WERI-Rb-1 (cell line): ENCODE measurements at regions not wholly inside any gene's neighbourhood (a gene's known extent, or its start where the extent isn't known, plus 50 kb on each side); places are given as distances from the start of the nearest gene placed in this dataset.

Source experiments
- DNase-seq: peaks from one replicate; pipeline ENCODE4 v3.0.0-alpha.2; 2020
- H3K27ac ChIP-seq: fragments of 250-450 bp; sonication (Bioruptor Pico); 2 replicates; pipeline ENCODE4 v1.5.1; 2020; ENCODE audit warnings: mild to moderate bottlenecking, moderate library complexity
- H3K27me3 ChIP-seq: fragments of 250-450 bp; sonication (Bioruptor Pico); 2 replicates; pipeline ENCODE4 v1.5.1; 2021; ENCODE audit warnings: mild to moderate bottlenecking, low read depth, moderate library complexity; ENCODE audit not compliant: insufficient read depth, severe bottlenecking
- H3K36me3 ChIP-seq: fragments of 250-450 bp; sonication (Bioruptor Pico); 2 replicates; pipeline ENCODE4 v1.5.1; 2020; ENCODE audit warnings: mild to moderate bottlenecking, moderate library complexity
- H3K4me3 ChIP-seq: 2 replicates; pipeline ENCODE4 v1.5.1; 2011; ENCODE audit warnings: low read depth, mild to moderate bottlenecking, control low read depth, low read length
- H3K9me3 ChIP-seq: fragments of 250-450 bp; sonication (Bioruptor Pico); 2 replicates; pipeline ENCODE4 v1.5.1; 2021; ENCODE audit warnings: mild to moderate bottlenecking, moderate library complexity; ENCODE audit not compliant: severe bottlenecking
- TF ChIP-seq, protein P1 (sequence below): IDR thresholded peaks from 2 replicates; pipeline ENCODE4 v1.5.1; 2011; ENCODE audit warnings: low read depth, mild to moderate bottlenecking, control low read depth, inconsistent platforms, low read length

DNA sequence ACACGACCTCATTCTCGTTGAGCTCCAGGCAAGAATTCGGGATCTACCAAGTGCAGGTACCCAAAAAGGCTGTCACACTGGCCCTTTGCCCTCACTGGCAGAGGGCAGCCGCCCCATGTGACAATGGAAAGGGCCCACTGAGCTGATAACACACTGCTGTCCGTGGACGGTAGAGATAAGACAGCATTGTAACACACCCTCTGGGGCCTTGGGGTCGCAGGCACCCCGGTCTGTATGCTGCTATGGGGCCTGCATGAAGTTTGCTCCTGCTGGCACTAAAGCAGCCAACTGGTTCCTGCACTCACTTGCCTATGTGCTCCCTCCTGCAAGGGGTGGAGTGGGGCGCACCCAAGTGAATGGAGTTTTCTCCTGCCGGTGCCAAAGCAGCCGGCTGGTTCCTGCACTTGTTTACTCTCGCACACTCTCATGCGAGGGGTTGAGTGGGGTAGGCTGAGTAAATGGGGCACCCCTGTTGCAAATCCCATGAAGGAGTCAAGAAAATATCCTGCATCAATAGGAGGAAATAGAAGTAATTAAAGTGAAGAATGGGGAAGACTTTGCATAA lies 477.9 kb downstream of the ATP23 start:
- no peaks in the 10 kb centered on the region for H3K36me3 ChIP-seq
- no peak overlapping the region for H3K27ac ChIP-seq
- TF ChIP-seq, protein P1, sequence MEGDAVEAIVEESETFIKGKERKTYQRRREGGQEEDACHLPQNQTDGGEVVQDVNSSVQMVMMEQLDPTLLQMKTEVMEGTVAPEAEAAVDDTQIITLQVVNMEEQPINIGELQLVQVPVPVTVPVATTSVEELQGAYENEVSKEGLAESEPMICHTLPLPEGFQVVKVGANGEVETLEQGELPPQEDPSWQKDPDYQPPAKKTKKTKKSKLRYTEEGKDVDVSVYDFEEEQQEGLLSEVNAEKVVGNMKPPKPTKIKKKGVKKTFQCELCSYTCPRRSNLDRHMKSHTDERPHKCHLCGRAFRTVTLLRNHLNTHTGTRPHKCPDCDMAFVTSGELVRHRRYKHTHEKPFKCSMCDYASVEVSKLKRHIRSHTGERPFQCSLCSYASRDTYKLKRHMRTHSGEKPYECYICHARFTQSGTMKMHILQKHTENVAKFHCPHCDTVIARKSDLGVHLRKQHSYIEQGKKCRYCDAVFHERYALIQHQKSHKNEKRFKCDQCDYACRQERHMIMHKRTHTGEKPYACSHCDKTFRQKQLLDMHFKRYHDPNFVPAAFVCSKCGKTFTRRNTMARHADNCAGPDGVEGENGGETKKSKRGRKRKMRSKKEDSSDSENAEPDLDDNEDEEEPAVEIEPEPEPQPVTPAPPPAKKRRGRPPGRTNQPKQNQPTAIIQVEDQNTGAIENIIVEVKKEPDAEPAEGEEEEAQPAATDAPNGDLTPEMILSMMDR = no peak
- H3K27me3 ChIP-seq = no peaks in the 10 kb centered on the region
- no peak for DNase-seq
- H3K9me3 ChIP-seq = no peaks in the 10 kb centered on the region
- H3K4me3 ChIP-seq = no peak overlapping the region

DNA sequence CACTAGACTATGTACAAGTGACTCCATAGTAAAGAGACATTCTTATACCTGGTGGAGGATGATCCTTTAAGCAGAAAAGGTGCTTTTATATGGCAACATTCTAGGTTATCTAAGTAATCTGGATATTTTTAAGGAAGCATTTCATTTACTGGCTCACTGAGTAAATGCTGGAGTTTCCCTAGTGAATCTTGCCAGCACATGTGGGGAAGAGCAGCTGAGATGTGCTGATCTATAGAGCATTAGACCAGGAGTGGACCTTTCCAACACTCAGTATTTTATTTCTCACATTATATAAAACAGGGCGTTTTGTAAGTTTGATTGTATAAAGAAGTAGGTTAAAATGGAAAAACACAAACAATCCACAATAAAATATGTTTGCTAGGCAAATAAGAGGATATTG lies 478.5 kb downstream of the ATP23 start:
- Histone ChIP-seq H3K27ac (no peak overlapping the region), H3K4me3 (no peak overlapping the region), H3K27me3 (no peaks in the 10 kb centered on the region), H3K9me3 (no peaks in the 10 kb centered on the region), H3K36me3 (no peaks in the 10 kb centered on the region)
- no peak for DNase-seq
- TF ChIP-seq, protein P1 = no peak

DNA sequence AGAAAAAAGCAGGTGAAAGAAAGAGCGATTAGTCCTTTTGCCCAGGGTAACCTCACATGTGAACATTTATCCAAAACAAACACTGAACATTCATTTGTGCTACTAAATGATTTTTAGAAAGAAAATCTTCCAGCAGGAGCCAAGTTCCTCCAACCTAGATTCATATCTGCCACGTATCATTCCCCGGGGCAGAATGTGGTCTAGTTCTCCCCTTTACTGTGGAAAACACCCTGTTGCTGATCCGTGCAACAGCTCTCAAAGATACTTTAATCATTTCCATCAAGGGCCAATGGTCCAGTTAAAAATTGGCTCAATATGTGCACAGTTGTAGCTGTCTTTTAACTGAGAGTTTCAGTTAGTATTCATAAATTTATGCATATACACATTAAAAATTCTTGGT lies 479.1 kb downstream of the ATP23 start:
- H3K36me3 ChIP-seq = no peaks in the 10 kb centered on the region
- H3K27ac ChIP-seq = no peak overlapping the region
- no peak overlapping the region for H3K4me3 ChIP-seq
- TF ChIP-seq, protein P1 = no peak
- no peak for DNase-seq
- no peaks in the 10 kb centered on the region for H3K9me3 ChIP-seq
- H3K27me3 ChIP-seq = no peaks in the 10 kb centered on the region

DNA sequence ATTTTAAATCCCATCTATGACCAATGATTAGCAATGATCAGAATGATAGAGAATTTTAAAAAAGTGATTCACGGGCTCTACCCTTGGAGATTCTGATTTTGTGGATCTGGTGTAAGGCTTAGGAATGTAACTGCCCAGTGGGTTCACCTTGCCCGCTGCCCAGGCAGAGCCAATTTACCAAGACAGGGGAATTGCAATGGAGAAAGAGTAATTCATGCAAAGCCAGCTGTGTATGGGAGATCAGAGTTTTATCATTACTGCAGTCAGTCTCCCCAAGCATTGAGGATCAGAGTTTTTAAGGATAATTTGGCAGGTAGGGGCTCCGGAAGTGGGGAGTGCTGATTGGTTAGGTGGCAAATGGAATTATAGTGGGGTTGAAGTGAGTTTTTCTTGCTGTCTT lies 480.6 kb downstream of the ATP23 start:
- no peak for DNase-seq

DNA sequence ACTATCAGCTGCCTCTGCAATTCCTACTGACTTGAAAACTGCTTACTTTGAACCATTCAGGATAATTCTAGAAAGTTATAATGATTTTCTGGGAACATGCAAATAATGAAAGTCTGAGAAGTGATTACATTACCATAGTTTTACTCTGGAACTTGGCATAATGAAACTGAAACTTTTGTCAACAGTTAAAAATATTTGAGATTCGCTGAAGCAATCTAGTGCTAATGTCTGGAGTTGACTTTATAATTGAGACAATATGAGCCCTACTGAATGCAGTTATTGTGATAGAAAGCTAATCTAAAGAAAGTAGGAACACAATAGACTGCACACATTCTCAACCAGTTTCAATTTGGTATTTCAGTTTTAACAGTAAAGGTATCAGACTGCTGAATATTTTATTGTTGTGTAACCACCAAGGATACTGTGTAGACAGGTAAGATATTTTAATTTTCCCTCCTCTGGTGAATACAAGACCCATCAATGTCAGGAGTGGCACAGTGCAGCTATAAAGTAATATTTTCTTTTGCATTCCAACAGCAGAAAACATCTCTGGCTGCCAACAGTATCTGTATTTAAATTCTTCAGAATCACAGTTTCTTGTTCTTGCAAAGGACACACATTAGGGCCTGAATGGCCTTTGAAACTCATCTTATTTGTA lies 483.5 kb downstream of the ATP23 start:
- Histone ChIP-seq H3K4me3 (no peak overlapping the region), H3K36me3 (no peaks in the 10 kb centered on the region), H3K27ac (no peak overlapping the region), H3K9me3 (no peaks in the 10 kb centered on the region), H3K27me3 (no peaks in the 10 kb centered on the region)
- TF ChIP-seq, protein P1 = no peak
- no peak for DNase-seq

More for the DNA sequence above, 480.6 kb downstream of the ATP23 start:
- H3K4me3 ChIP-seq = no peak overlapping the region
- H3K9me3 ChIP-seq = no peaks in the 10 kb centered on the region
- H3K27me3 ChIP-seq = no peaks in the 10 kb centered on the region
- TF ChIP-seq, protein P1 = no peak
- H3K36me3 ChIP-seq = no peaks in the 10 kb centered on the region
- no peak overlapping the region for H3K27ac ChIP-seq
